D341Med (cell line): ENCODE measurements at regions not wholly inside any gene's neighbourhood (a gene's known extent, or its start where the extent isn't known, plus 50 kb on each side); places are given as distances from the start of the nearest gene placed in this dataset.
"Not testable (repeated sequence)": the region's sequence is repeated elsewhere in the genome, so short reads cannot be mapped to it uniquely, and the experiment has no call there.

Experiments used
- DNase-seq: peaks from one replicate; pipeline ENCODE4 v3.0.0; 2012; ENCODE audit warnings: low spot score

GRCh38 chr10:89952325-89952724 is 250.9 kb downstream of the KIF20B start:
- DNase-seq = no peak

DNA sequence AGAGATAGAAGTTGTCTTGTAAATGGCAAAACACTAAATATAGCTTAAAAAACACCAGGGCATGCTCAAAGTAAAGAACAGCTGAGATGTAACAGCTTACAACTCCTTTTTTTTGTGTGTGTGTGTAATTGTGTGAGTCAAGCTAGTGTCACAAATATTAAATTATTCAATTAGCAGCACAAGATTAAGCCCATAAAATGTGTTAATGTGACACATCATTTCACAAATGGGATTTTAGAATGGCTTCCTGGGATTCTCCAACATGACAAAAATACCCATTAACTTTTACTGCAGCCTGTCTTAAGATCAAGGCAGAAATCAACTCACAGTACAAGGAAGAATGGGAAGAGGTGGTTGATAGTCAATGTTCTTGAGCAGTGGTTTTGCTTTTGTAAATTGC is 251.4 kb downstream of the KIF20B start:
- no peak for DNase-seq

DNA sequence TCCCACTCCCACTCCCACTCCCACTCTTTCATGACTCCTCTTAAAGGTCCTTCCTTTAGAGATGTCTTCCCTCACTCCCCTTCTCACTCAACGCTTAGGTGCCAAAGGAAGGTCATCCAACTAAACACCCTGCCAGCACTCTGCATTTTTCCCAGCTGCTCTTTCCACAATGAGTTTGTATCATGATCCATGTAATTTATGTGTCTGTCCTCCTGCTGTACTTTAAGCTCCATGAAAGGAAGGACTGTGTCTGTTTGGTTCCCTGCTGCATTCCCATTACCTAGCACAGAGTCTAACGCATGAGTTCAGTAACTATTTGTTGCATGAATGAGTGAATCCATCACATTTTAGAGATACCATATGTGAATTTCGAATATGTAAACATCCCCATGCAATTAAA is 252.7 kb downstream of the KIF20B start:
- no peak for DNase-seq

DNA sequence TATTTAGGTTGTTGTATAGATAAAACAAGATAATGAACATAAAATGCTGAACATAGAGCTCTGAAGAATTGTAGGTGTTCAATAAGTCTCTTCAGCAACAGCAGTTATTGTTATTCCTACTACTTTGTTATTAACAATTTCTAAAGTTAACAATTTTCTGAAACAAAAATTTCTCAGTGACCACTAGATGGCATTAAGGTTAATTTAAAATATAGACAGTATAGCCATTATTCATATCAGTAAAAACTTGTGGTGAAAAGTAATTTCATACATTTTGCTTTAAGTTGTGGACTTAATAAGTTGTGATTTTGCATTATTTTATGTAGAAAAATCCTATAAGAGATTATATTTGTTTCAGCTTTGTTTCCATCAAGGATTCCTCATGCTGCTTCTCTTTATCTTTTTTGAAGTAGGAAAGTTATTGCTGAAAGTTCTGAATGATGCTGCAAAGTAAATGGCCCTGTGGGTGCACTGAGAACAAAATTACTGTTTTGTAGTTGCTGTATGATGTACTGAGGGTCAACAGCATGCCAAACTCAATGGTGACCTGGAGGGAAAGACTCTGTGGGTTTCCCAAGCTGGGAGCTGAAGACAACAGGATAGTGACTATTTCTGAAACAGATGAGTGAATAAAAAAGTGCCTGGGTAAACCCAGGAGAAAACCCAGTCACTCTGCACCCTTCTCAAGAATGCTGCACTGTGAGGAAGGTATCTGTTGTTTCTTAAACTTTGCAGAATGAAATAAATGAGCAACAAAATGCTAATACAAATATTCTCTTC is 253.6 kb downstream of the KIF20B start:
- DNase-seq = no peak

- no peak for DNase-seq
Measured at GRCh38 chr10:89959433-89960110, 258.2 kb downstream of the KIF20B start.

GRCh38 chr10:89963451-89964102 is 262.2 kb downstream of the KIF20B start:
- no peak for DNase-seq

DNA sequence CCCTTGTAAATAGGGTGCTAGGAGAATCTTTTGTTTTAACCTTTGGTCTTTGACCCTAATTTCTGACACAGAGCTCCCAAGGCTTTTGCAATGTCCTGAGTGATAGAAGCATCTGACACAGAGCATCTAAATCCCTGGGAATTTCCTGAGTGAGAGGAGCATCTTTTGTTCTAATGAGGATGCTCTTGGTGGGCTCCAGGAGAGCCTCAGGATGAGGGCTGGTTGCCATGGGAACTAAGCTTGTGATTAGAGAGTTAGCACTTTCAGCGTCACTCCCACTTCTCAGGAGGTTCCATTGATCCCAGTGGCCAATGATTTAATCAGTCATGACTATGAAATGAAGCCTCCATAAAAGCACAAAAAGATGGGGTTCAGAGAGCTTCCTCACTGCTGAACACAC is 264.8 kb downstream of the KIF20B start:
- DNase-seq = no peak

- no peak for DNase-seq
Measured at GRCh38 chr10:89973326-89973725, 271.9 kb downstream of the KIF20B start.

GRCh38 chr10:89975071-89975470 is 273.7 kb downstream of the KIF20B start:
- no peak for DNase-seq

GRCh38 chr10:89975771-89976170 is 274.4 kb downstream of the KIF20B start:
- no peak for DNase-seq

DNA sequence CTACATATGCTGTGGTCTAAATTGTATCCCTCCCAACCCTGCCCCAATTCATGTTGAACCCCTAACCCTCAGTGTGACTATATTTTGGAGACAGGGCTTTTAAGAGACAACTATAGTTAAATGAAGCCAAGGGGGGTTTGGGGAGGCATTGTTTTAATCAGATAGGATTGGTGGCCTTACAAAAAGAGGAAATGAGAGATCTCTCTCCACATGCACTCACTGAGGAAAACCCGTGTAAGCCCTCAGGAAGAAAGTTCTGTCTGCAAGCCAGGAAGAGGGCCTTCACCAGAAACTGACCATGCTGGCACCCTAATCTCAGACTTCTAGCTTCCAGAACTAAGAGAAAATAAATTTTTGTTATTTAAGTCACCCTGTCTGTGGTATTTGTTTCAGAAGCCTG is 276.7 kb downstream of the KIF20B start:
- no peak for DNase-seq

DNA sequence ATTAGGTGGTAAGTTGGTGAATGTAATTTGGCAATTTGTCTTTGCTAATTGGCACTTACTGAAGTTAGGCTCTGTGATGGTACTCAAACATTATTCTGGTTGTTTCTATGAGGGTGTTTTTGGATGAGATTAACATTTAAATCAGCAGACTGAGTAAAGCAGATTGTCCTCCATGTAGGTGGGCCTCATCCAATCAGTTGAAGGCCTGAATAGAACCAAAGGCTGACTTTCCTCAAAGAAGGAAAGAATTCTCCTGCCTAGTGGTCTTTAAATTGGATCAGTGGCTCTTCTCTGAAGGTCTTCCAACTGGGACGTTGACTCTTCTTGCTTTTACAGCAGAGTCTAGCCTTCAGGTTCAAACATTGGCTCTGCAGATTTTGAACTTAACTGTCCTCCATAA is 278.3 kb downstream of the KIF20B start:
- DNase-seq = no peak

- no peak for DNase-seq
Measured at GRCh38 chr10:89980166-89980565, 278.8 kb downstream of the KIF20B start.

DNA sequence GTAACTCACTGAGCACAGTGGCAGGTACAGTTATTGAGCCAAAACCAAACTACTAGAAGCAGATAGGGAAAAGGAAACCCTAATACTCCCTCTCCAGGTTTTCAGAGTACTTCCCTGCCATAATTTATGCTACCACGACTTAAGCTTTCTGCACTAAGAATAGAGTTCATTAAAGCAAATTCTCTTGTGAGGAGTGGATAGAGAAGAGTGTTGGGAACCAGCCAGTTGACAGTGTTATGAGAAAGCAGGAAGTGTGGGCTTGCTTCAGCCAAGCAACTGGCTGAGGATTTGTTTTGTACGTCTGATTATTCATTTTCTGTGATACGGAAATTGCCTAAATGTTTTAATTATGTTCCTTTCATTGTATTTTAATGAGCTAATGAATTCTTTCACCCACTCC is 280.5 kb downstream of the KIF20B start:
- DNase-seq = no peak

DNA sequence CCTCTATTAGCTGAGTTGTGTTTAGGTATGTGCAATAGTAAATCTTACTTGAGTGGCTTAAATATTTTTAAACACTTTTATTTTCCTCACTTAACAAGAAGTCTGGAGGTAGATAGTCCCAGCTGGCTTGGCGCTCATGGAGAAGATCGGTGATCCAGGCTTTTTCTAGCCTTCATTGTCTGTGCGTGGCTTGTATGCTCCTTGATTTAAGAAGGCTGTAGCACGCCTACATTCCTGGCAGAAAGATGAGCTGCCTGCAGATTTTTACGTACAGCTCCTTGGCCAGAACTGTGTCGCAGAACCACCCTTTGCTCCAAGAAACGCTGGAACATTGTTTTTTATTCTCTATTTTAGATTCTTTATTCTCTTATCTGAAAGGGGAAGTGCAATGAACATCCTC is 284.1 kb downstream of the KIF20B start:
- DNase-seq = no peak

GRCh38 chr10:89988361-89988760 is 287.0 kb downstream of the KIF20B start:
- DNase-seq = not testable (repeated sequence)

DNA sequence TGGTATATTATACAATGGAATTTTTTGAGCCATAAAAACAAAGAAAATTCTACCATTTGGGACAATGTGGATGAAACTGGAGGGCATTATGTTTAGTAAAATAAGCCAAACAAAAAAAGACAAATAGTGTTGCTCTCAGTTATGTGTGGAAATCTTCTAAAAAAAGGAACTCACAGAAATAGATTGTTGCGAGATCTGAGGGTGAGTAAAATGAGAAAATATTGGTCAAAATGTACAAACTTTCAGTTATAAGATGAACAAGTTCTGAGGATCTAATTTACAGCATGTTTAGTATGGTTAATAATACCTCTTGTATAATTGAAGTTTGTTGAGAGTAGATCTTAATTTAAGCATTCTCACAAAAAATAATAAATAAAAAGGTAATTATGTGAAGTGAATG is 291.2 kb downstream of the KIF20B start:
- DNase-seq = no peak

DNA sequence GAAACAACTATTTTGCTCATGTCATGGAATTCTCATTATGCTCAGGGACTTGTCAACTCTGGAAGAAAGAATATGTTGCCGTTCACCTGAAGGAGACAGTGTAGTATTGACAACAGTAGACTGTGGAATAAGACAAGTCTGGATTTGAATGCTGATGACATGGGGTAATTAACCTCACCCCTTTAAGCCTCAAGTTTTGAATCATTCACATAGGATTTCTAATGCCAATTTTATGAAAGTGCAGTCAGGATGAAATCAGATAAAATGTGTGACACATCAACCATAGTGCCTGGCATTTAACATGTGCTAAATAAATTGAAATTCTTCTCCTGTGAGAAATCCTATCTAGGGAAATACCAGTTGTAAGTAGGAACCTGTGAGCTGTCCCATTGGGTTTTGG is 305.8 kb downstream of the KIF20B start:
- no peak for DNase-seq

- not testable (repeated sequence) for DNase-seq
Measured at GRCh38 chr10:90011281-90011680, 309.9 kb downstream of the KIF20B start.

- no peak for DNase-seq
Measured at GRCh38 chr10:90018819-90019218, 317.4 kb downstream of the KIF20B start.

GRCh38 chr10:90020506-90020905 is 319.1 kb downstream of the KIF20B start:
- DNase-seq = no peak

GRCh38 chr10:90023950-90024349 is 322.6 kb downstream of the KIF20B start:
- DNase-seq = no peak

DNA sequence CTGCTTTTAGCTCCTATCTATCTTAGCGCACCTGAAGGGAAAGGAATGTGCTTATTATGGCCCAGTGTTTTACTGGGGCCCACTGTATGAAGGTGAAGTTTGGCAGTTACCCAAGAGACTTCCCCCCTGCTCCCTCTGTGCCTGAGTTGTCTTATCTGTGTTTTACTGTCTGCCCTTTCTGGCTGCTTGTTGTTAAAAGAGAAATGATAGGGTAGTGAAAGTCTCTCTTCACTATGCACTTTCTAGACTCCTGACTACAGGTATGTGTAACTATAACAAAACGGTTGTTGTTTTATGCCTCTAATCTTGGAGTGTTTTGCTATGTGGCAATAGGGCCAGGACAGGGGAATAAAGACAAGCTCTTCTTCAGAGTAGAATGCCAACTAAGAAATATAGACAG is 326.9 kb downstream of the KIF20B start:
- DNase-seq = no peak
